ENCODE measurements at regions not wholly inside any gene's neighbourhood (a gene's known extent, or its start where the extent isn't known, plus 50 kb on each side); places are given as distances from the start of the nearest gene placed in this dataset.

DNA sequence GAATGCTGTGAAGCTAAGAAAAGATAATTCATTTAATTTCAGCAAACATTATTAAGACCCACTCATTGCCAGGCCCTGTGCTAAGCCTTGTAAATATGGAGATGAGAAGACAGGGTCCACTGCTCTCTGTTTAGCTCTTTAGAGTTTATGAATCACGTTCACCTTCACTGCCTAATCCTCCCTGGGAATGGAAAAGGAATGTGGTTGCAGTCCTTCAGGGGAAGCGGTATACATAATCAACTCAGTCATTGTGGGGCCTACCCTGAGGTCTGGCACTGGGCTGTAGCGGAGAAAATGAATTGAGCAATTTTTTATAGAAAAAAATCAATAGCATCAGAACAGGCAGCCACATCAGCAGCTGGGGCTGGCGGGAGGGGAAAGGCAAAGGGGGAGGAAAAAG is 412.1 kb upstream of the NFIA start:
- TF ChIP-seq, protein P1, sequence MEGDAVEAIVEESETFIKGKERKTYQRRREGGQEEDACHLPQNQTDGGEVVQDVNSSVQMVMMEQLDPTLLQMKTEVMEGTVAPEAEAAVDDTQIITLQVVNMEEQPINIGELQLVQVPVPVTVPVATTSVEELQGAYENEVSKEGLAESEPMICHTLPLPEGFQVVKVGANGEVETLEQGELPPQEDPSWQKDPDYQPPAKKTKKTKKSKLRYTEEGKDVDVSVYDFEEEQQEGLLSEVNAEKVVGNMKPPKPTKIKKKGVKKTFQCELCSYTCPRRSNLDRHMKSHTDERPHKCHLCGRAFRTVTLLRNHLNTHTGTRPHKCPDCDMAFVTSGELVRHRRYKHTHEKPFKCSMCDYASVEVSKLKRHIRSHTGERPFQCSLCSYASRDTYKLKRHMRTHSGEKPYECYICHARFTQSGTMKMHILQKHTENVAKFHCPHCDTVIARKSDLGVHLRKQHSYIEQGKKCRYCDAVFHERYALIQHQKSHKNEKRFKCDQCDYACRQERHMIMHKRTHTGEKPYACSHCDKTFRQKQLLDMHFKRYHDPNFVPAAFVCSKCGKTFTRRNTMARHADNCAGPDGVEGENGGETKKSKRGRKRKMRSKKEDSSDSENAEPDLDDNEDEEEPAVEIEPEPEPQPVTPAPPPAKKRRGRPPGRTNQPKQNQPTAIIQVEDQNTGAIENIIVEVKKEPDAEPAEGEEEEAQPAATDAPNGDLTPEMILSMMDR (IDR thresholded peaks at IDR 0.05) = no peak
- TF ChIP-seq POLR2A (IDR thresholded peaks at IDR 0.05) = no peak

All from lower leg skin (tissue), 3 donors.